ENCODE measurements at regions not wholly inside any gene's neighbourhood (a gene's known extent, or its start where the extent isn't known, plus 50 kb on each side); places are given as distances from the start of the nearest gene placed in this dataset.

DNA sequence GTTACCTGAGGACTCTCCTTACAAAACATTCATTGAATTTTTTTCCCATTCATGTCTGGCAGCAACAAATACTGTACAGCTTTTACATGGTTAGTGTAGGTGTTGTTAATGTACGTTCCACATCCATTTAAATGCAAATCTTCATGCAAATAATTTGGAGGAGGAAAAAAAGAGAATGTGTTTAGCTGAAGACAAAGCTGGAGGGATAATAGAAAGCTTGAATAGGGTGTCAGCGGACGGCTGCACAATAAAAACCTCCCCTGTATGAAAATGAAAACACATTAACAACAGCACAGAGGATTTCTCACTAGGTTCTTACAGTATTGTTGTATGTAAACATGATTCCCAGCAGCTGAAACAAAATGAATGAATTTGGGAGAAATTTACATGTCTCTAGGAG, 231.5 kb downstream of the ZNF608 start:
- TF ChIP-seq, protein P1, sequence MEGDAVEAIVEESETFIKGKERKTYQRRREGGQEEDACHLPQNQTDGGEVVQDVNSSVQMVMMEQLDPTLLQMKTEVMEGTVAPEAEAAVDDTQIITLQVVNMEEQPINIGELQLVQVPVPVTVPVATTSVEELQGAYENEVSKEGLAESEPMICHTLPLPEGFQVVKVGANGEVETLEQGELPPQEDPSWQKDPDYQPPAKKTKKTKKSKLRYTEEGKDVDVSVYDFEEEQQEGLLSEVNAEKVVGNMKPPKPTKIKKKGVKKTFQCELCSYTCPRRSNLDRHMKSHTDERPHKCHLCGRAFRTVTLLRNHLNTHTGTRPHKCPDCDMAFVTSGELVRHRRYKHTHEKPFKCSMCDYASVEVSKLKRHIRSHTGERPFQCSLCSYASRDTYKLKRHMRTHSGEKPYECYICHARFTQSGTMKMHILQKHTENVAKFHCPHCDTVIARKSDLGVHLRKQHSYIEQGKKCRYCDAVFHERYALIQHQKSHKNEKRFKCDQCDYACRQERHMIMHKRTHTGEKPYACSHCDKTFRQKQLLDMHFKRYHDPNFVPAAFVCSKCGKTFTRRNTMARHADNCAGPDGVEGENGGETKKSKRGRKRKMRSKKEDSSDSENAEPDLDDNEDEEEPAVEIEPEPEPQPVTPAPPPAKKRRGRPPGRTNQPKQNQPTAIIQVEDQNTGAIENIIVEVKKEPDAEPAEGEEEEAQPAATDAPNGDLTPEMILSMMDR (IDR thresholded peaks at IDR 0.05), result no peak
- TF ChIP-seq POLR2AphosphoS5 (IDR thresholded peaks at IDR 0.05) (no peak), EP300 (IDR thresholded peaks at IDR 0.05) (no peak)
